ENCODE measurements at regions not wholly inside any gene's neighbourhood (a gene's known extent, or its start where the extent isn't known, plus 50 kb on each side); places are given as distances from the start of the nearest gene placed in this dataset.
"Not testable (repeated sequence)": the region's sequence is repeated elsewhere in the genome, so short reads cannot be mapped to it uniquely, and the experiment has no call there.

DNA sequence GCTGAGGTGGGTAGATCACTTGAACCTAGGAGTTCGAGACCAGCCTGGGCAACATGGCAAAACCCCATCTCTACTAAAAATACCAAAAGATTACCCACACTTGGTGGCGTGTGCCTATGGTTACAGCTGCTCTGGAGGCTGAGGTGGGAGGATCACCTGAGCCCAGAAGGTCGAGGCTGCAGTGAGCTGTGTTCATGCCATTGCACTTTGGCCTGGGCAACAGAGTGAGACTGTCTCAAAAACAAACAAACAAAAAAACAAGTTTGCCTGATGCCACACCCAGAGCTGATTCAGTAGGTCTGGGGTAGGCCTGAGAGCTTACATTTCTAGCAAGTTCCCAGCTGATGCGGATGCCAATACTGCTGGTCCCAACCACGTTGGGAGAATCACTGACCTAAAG is 60.5 kb upstream of the HSPA9 start:
- no peak overlapping the region for H3K4me3 ChIP-seq (ENCODE audit: low read length)
- DNase-seq (ENCODE audit: low read depth): no peak
- TF ChIP-seq, protein P1, sequence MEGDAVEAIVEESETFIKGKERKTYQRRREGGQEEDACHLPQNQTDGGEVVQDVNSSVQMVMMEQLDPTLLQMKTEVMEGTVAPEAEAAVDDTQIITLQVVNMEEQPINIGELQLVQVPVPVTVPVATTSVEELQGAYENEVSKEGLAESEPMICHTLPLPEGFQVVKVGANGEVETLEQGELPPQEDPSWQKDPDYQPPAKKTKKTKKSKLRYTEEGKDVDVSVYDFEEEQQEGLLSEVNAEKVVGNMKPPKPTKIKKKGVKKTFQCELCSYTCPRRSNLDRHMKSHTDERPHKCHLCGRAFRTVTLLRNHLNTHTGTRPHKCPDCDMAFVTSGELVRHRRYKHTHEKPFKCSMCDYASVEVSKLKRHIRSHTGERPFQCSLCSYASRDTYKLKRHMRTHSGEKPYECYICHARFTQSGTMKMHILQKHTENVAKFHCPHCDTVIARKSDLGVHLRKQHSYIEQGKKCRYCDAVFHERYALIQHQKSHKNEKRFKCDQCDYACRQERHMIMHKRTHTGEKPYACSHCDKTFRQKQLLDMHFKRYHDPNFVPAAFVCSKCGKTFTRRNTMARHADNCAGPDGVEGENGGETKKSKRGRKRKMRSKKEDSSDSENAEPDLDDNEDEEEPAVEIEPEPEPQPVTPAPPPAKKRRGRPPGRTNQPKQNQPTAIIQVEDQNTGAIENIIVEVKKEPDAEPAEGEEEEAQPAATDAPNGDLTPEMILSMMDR (IDR thresholded peaks at IDR 0.05; ENCODE audit: insufficient read depth, low read depth, low read length, missing control alignments): no peak

DNA sequence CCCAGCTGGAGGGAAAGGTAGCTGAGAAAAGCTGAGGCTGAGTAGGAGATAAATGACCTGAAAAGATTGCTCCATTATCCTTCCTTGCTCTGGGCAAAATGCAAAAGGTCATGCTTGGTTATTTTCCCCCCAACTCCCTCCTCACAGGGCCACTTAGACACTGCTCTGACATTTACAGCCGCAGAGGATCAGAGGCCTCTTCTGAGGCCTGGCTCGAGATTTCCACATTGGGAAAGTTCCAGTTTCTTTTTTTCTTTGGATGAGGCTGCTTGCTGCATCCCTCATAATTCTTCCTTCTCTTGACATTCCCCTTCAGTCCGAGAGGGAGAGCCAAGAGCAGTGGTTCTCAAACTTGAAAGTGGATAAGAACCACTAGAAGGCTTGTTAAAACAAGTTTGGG is 60.1 kb upstream of the HSPA9 start:
- TF ChIP-seq, protein P1 (IDR thresholded peaks at IDR 0.05; ENCODE audit: insufficient read depth, low read depth, low read length, missing control alignments): peak; percentile 12
- no peak for DNase-seq (ENCODE audit: low read depth)
- H3K4me3 ChIP-seq (ENCODE audit: low read length): no peak overlapping the region

DNA sequence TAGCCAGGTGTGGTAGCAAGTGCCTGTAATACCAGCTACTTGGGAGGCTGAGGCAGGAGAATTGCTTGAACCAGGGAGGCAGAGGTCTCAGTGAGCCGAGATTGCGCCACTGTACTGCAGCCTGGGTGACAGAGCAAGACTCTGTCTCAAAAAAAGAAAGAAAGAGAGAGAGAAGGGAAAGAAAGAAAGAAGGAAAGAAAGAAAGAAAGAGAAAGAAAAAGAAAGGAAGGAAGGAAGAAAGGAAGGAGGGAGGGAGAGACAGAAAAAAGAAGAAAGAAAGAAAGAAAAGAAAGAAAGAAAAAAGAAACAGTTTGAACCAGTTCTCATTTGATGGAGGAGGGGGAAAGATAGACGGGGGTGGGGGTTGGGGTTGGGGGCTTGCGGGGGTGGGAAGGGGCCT is 59.6 kb upstream of the HSPA9 start:
- not testable (repeated sequence) for H3K4me3 ChIP-seq (ENCODE audit: low read length)

DNA sequence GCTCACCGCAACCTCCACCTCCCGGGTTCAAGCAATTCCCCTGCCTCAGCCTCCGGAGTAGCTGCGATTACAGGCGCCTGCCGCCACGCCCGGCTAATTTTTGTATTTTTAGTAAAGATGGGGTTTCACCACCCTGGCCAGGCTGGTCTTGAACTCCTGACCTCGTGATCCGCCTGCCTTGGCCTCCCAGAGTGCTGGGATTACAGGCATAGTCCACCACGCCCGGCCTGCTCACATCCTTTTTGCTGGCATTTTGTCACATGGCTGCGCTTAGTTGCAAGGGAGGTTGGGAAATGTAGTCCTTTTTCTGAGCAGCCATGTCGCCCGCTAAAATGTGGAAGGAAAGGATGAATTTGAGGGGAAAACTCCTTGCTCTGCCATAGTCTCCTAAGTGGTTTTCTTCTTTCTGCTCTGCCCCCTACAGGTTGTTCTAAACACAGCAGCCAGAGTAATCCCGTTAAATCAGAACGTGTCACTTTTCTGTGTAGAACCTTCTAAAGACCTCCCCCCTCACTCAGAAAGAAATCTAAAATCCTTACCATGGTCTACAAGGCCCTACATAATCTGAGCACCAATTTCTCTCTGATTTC is 57.8 kb upstream of the HSPA9 start:
- no peak overlapping the region for H3K4me3 ChIP-seq (ENCODE audit: low read length)
- TF ChIP-seq, protein P1 (IDR thresholded peaks at IDR 0.05; ENCODE audit: insufficient read depth, low read depth, low read length, missing control alignments): peak; percentile 28
- peak; percentile 89 for DNase-seq (ENCODE audit: low read depth)

More for the DNA sequence above, 59.6 kb upstream of the HSPA9 start:
- not testable (repeated sequence) for DNase-seq (ENCODE audit: low read depth)

DNA sequence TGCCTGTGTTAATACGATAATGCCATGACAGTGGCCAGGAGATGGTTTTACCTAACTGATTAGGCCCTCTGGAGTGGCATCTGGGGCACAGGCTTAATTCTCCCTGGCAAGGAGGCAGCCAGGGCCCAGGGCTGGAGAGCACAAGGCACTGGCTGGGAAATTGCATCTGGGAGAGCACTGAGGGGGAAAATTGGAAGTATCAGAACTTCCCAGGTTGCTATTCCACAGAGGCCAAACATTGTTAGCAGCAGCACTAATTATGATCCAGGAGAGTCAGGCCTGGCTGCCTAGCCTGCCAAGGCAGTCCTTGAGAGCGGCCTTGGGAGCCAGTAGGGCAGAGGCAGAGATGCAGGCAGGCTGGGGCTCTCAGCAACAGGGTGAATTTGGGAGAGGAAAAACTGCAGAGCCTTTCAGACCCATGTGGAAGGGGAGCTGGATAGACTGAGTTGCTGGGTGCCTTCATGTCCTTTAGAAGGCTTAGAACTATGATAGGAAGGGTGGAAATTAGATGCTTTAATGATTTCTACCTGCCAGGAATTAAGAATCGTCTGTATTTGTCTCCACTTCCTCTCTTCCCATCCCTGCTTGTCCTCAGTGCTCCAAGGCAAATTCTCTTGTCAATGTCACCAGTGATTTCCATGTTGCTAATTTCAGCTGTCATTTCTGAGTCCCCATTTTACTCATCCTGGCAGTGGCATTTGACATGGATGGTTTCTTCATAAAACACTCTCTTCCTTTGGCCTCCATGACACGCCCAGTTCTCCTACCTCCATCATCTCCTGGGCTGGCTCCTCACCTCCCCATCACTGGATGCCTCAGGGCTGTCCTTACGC is 56.1 kb upstream of the HSPA9 start:
- no peak for DNase-seq (ENCODE audit: low read depth)
- H3K4me3 ChIP-seq (ENCODE audit: low read length): no peak overlapping the region
- TF ChIP-seq, protein P1 (IDR thresholded peaks at IDR 0.05; ENCODE audit: insufficient read depth, low read depth, low read length, missing control alignments): no peak

DNA sequence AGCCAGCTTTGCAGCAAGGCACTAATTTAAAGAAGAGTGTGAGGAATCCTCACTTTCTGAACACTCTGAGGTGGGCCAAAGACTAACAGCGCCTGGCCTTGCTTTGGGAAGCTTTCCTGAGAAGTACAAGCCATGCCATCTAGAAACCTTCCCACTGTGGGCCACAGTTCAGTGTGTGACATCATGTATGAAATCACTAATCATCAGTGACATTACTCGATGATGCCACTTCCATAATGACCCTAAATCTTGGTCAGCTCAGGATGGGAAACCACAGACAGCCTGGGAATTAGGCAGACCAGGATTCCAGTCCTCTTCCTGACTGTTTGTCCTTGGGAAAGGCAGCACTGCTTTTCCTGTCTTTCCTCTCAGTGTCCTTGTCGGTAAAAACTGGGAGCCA is 54.2 kb upstream of the HSPA9 start:
- TF ChIP-seq, protein P1 (IDR thresholded peaks at IDR 0.05; ENCODE audit: insufficient read depth, low read depth, low read length, missing control alignments): no peak
- no peak for DNase-seq (ENCODE audit: low read depth)
- H3K4me3 ChIP-seq (ENCODE audit: low read length): no peak overlapping the region

DNA sequence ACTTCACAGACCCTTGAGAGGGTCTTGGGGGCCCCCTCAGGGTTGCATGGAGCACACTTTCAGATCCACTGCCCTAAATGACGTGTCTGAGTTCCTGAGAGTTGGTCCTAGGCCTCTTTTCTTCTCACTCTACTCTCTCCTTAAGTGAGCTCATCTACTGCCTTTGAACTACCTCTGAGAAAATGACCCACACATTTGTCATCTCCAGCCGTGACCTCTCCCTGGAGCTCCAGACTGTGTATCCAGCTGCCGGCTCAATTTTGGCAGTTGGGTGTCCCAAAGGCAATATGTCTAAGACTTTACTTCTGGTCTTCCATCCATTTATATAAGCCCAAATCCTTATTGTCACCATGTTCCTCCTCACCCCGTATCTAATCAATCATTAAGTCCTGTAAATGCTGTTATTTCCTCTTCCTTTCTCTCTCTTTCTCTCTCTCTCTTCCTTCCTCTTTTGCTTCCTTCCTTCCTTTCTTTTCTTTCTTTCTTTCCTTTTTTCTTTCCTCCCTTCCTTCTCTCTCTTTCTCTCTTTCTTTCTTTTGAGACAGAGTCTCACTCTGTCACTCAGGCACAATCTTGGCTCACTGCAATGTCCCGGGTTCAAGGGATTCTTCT is 51.2 kb upstream of the HSPA9 start:
- TF ChIP-seq, protein P1 (IDR thresholded peaks at IDR 0.05; ENCODE audit: insufficient read depth, low read depth, low read length, missing control alignments): no peak
- DNase-seq (ENCODE audit: low read depth): no peak
- no peak overlapping the region for H3K4me3 ChIP-seq (ENCODE audit: low read length)
